ENCODE measurements at regions not wholly inside any gene's neighbourhood (a gene's known extent, or its start where the extent isn't known, plus 50 kb on each side); places are given as distances from the start of the nearest gene placed in this dataset.
A peak's percentile ranks its signal among the peaks of the same experiment; 100 is the strongest.
"Not testable (repeated sequence)": the region's sequence is repeated elsewhere in the genome, so short reads cannot be mapped to it uniquely, and the experiment has no call there.

DNA sequence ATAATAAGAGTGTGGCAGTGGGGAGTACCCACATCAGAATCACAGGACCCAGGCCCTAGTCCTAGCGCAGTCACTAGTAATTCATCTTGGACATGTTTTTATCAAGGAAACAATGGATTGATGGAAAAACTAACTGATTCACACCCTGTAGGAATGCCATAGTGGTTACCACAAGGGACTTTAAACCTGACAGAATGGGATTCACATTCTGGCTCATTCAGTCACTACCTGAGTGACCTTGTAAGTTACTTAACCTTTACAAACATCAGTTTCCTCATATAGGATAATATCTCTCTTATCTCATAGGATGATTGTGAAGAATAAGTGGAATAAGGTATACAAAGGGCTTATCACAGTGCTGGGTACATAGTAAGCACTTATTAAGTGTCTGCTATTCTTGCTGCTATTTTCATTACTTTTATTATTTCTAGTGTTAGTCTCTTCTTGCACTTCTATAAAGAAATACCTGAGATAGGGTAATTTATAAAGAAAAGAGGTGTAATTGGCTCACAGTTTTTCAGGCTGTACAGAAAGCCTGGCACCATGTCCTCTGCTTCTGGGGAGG is 247.5 kb upstream of the KLF3 start:
- no peak for DNase-seq (ENCODE audit: low read depth)

DNA sequence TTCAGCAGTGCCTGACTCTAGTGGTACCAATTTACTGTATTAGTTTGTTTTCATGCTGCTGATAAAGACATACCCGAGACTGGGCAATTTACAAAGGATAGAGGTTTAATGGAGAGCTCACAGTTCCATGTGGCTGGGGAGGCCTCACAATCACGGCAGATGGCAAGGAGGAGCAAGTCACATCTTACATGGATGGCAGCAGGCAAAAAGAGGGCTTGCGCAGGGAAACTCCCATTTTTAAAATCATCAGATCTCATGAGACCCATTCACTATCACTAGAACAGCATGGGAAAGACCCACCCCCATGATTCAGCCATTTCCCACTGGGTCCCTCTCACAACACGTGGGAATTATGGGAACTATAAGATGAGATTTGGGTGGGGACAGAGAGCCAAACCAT is 243.7 kb upstream of the KLF3 start:
- DNase-seq (ENCODE audit: low read depth): not testable (repeated sequence)

DNA sequence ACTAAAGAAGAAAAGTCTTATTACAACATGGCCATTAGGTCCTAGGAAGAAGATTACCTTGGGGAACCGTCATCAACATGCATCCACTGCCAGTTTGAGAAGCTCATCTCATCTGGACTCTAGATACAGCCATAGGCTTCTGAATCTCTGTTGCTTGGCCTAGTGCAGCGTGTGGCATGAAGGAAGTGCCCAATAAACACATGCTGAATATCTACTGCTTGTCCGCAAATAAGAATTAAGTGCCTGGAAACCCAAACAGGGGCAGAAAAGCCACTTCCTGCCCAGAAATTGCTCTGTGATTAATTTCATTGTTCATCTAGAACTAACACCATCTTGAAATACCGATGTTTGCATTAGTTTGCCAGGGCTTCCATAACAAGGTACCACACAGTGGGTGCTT is 241.1 kb upstream of the KLF3 start:
- no peak for DNase-seq (ENCODE audit: low read depth)

DNA sequence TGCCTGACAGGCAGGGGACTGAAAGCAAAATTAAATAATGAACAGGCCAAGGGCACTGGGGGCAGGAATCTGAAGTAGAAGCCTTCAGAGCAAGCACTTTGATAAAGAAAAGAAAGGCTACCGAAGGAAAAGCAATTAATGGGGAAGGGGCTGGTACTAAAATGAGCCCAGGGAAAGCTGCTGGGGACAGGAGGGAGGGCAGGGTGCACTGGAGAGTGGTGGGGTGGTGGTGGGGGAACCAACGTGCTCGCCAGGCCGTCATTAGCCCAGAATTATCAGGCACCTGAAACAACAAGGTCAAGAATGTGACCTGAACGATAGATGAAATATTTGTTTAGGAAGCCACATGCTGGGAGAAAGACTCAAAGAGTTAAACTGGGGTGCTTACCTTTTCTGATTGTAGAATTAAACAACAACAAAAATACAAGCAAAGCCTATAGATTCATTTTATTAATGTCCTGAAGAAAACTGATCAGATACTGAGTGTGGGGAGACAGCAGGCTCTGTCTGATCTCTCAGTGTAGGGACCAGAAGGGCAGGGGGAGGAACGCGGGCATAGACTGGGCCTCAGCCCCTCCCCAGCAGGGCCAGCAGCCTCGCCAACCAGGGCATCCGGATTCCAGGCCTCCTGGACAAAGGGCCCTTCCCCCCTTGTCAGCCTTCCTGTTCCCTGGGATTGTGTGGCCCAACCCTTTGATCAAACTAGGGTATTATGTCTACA is 239.7 kb upstream of the KLF3 start:
- DNase-seq (ENCODE audit: low read depth): no peak

GRCh38 chr4:38426532-38426931 is 237.5 kb upstream of the KLF3 start:
- no peak for DNase-seq (ENCODE audit: low read depth)

DNA sequence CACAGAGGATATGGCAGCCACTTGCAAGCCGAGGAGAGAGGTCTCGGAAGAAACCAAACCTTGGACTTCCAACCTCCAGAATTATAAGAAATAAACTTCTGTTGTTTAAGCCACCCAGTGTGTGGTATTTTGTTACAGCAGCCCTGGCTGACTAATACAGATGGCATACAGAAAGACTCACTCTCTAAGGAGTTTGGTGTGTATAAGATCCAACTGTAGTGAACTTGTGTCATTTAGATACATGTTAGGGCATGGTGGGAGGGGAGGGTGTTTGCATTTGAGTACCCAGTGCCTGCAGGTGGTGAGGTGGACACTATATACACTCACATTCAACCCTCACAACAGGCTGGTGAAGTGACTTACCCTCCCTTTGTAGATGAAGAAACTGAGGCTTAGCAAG is 233.2 kb upstream of the KLF3 start:
- no peak for DNase-seq (ENCODE audit: low read depth)

DNA sequence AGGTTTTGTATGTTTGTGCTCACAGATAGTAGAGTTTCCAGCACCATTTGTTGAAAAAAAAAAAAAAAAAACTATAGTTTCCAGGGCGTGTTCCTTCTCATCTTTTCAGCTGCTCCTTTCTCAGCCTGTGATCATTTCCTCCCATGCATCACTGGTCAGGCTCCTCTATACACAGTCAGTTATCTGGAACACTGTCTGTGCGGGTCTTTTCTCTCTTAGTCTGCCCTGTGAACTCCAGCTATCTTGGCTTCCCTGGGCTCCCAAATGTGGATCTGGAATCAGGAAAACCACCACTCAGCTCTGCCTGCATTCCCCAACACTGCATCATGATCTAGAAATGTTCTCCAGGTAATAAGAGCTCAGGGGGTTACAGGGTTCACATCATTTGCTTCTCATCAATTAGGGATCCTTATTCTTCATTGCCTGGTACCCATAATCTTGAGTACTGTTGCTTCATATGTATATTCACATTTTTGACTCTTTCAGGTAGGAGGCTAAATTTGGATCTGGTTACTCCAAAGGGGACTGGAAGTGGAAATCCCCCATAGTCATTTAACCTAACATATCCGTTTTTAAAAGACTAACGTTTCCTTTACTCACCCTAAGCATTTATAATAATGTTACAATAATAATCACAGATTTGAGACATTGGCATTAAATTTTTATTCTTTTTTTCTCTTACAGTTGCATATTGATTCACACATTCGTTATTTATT is 221.8 kb upstream of the KLF3 start:
- no peak for DNase-seq (ENCODE audit: low read depth)

DNA sequence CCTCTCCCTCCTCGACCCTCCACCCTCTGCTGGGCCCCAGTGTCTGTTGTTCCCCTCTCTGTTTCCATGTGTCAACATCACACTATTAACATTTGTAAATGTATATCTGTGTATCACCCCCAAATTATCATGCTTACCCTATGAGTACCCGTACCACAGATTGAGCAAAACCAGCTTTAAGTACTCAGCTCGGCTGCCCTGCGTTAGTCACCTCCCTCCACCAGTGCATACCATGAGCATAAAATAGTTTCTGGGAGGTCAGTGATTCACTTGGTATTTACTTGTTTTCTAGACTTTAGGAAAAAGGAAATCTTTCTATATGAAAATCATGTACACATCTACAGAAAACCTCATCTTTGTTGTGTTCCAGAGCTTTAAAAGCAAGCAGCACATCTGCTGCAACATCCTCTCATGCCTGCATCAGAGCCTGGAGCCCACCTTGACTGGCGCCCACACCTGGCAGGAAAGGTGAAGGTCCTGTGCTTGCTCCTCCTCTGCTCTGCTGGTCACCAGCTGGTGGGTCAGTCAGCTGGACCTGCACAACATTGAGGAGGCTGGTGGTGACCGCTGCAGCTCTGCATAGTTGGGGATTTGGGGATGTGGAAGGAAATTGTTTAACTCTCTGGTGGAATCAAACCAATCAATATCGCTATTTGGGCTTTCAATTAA is 214.4 kb upstream of the KLF3 start:
- DNase-seq (ENCODE audit: low read depth): peak; percentile 12

- DNase-seq (ENCODE audit: low read depth): no peak
These were observed 212.0 kb upstream of the KLF3 start for GRCh38 chr4:38452009-38452408.

DNA sequence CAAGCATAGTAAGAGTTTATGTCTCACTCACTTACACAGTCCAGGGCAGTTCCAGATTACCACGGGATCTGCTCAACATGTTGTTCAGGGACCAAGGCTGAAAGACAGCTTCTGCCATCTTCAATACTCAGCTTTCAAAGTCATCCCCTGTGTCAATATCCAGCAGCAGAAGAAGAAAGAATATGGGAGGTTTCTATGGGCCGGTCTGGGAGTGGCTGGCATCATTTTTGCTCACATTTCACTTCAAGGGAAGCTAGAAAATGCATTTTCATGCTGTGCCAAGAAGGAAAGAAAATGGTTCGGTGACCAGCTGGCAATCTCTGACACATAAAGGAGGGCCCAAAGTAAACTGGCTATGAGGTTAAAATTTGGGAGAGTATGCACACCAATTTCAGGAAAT is 211.5 kb upstream of the KLF3 start:
- DNase-seq (ENCODE audit: low read depth): no peak

DNA sequence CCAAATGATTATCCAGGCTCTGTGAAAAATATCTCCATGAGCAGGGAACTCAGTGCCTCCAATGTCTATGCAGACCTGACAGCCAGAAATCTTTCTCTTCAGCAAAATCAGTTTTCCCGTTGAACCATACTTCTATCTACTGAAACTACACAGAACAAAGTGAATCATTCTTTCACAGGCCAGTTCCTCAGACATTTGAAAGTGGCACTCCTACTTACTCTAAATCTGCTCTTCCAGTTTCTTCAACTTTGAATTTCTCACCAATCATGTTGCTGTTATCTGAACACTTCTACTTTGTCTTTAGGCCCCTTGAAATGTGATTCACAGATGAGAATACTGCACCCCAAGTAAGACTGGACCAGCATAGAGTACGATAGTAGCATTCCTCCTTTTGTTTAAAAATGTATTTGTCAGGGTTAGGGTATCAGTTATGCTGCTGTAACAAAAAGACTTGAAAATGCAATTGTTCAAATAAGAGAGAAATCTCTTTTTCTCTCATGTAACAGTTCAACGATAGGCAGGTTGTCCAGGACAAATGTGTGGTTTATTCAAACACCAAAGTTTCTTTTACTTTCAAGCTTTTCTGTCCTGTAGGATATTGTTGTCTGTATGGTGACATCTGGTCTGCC is 210.6 kb upstream of the KLF3 start:
- no peak for DNase-seq (ENCODE audit: low read depth)

GRCh38 chr4:38454284-38454683 is 209.7 kb upstream of the KLF3 start:
- no peak for DNase-seq (ENCODE audit: low read depth)

DNA sequence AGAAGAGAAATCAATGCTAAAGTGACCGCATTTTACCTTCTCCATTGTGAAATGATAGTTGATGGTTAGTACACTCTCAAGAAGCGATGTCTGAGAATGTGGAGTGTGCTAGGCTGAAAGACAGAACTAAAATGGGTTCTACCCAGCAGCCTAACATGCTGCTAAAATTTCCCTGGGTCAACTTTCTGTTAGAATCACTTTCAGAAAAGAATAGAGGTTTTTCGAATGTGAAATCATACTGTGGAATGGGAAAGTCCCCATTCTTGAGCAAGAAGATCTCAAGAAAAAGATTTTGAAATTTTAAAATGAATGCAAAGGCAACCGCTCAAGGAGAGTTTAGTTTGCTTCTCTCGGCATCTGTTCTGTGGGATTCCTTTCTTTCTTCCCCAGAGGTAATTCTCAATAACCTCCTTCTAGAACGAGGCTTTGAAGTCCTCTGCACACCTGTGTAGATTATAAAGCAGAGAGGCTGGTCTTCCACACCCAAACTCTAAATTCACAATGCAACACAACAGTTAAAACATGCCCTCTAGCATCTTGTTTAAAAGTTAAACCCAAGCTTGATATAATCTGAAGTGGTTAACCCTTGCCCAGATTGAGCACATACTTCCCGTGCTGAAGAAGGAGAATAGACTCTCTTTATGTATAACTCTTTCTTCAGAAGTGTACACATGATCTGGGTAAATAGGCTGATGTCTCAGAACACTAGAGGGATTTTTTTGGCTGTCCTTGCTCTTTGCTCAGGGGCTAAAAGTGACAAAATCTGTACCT is 208.7 kb upstream of the KLF3 start:
- DNase-seq (ENCODE audit: low read depth): no peak

DNA sequence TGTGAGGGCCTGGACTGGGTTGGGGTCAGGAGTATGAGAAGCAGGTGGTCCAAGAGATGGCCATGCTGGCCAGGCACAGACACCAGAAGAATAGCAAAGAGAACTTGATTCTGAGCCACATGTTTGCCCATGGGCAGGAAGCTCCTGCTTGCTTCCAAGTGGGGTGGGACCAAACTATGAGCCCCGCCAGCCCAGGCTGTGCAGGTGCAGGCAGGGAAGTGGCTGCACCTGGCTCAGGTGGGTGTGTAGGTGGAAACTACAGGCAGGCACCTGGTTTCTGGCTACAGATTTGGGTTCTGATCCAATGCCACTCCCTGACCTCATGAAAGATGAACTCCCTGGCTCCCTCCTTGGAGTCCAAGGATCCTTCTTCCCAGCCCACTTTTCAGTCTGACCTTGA is 207.9 kb upstream of the KLF3 start:
- no peak for DNase-seq (ENCODE audit: low read depth)

GRCh38 chr4:38461342-38461741 is 202.7 kb upstream of the KLF3 start:
- peak; percentile 7 for DNase-seq (ENCODE audit: low read depth)

- no peak for DNase-seq (ENCODE audit: low read depth)
These were observed 201.5 kb upstream of the KLF3 start for GRCh38 chr4:38462367-38463055.

- DNase-seq (ENCODE audit: low read depth): no peak
These were observed 200.6 kb upstream of the KLF3 start for GRCh38 chr4:38463268-38463958.

DNA sequence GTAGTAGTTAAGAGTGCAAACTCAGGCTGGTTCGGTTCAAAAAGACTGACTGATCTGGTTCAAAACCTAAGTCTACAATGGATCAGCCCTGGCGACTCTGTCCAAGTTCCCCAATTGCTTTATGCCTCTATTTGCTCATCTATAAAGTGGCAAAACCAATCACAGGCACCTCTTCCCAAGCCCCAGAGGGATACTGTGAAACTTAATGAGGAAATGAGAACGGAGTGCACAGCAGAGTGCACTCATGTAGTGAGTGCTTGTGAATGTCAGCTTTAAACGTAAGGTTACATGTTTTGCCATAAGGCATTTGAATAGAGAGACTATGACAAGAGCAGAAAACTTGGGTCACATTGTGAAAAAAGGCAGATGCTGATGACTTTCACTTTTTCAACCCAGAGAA is 199.7 kb upstream of the KLF3 start:
- DNase-seq (ENCODE audit: low read depth): no peak

GRCh38 chr4:38466401-38466800 is 197.6 kb upstream of the KLF3 start:
- no peak for DNase-seq (ENCODE audit: low read depth)

GRCh38 chr4:38467296-38467695 is 196.7 kb upstream of the KLF3 start:
- DNase-seq (ENCODE audit: low read depth): no peak

Measured in iris pigment epithelial cell (primary cell).